ENCODE measurements at regions not wholly inside any gene's neighbourhood (a gene's known extent, or its start where the extent isn't known, plus 50 kb on each side); places are given as distances from the start of the nearest gene placed in this dataset.

GRCh38 chr13:68347220-68347619 lies 1117.1 kb upstream of the PCDH9 start:
- DNase-seq, result no peak
- in situ Hi-C loops (cut with MboI; ENCODE audit: low pct_unique_long_range_greater_than_20kb, low sequenced_read_pairs), result no loop called here

- in situ Hi-C loops (cut with MboI; ENCODE audit: low pct_unique_long_range_greater_than_20kb, low sequenced_read_pairs), result no loop called here
- no peak for DNase-seq
Observed at GRCh38 chr13:68345963-68346531, 1115.9 kb upstream of the PCDH9 start.

GRCh38 chr13:68323124-68323523 lies 1093.0 kb upstream of the PCDH9 start:
- in situ Hi-C loops (cut with MboI; ENCODE audit: low pct_unique_long_range_greater_than_20kb, low sequenced_read_pairs), result no loop called here
- DNase-seq, result no peak

- no peak for DNase-seq
- in situ Hi-C loops (cut with MboI; ENCODE audit: low pct_unique_long_range_greater_than_20kb, low sequenced_read_pairs), result no loop called here
Observed at GRCh38 chr13:68319384-68319783, 1089.2 kb upstream of the PCDH9 start.

GRCh38 chr13:68304286-68304893 lies 1074.3 kb upstream of the PCDH9 start:
- peak; percentile 57 for DNase-seq

GRCh38 chr13:68293631-68294030 lies 1063.5 kb upstream of the PCDH9 start:
- no peak for DNase-seq
- in situ Hi-C loops (cut with MboI; ENCODE audit: low pct_unique_long_range_greater_than_20kb, low sequenced_read_pairs), result no loop called here

More at GRCh38 chr13:68304286-68304893, 1074.3 kb upstream of the PCDH9 start:
- in situ Hi-C loops (cut with MboI; ENCODE audit: low pct_unique_long_range_greater_than_20kb, low sequenced_read_pairs), result no loop called here

- DNase-seq, result no peak
- in situ Hi-C loops (cut with MboI; ENCODE audit: low pct_unique_long_range_greater_than_20kb, low sequenced_read_pairs), result no loop called here
Observed at GRCh38 chr13:68292601-68293000, 1062.5 kb upstream of the PCDH9 start.

GRCh38 chr13:68291595-68291994 lies 1061.5 kb upstream of the PCDH9 start:
- DNase-seq, result no peak

GRCh38 chr13:68275758-68276157 lies 1045.6 kb upstream of the PCDH9 start:
- in situ Hi-C loops (cut with MboI; ENCODE audit: low pct_unique_long_range_greater_than_20kb, low sequenced_read_pairs), result no loop called here
- DNase-seq, result no peak

More at GRCh38 chr13:68291595-68291994, 1061.5 kb upstream of the PCDH9 start:
- in situ Hi-C loops (cut with MboI; ENCODE audit: low pct_unique_long_range_greater_than_20kb, low sequenced_read_pairs), result no loop called here

- DNase-seq, result no peak
- in situ Hi-C loops (cut with MboI; ENCODE audit: low pct_unique_long_range_greater_than_20kb, low sequenced_read_pairs), result no loop called here
Observed at GRCh38 chr13:68272652-68273051, 1042.5 kb upstream of the PCDH9 start.

GRCh38 chr13:68264692-68265091 lies 1034.6 kb upstream of the PCDH9 start:
- in situ Hi-C loops (cut with MboI; ENCODE audit: low pct_unique_long_range_greater_than_20kb, low sequenced_read_pairs), result no loop called here
- no peak for DNase-seq

GRCh38 chr13:68261105-68261504 lies 1031.0 kb upstream of the PCDH9 start:
- no peak for DNase-seq
- in situ Hi-C loops (cut with MboI; ENCODE audit: low pct_unique_long_range_greater_than_20kb, low sequenced_read_pairs), result no loop called here

GRCh38 chr13:68257111-68257842 lies 1027.1 kb upstream of the PCDH9 start:
- in situ Hi-C loops (cut with MboI; ENCODE audit: low pct_unique_long_range_greater_than_20kb, low sequenced_read_pairs), result no loop called here
- DNase-seq, result no peak

- in situ Hi-C loops (cut with MboI; ENCODE audit: low pct_unique_long_range_greater_than_20kb, low sequenced_read_pairs), result no loop called here
- DNase-seq, result no peak
Observed at GRCh38 chr13:68254151-68254550, 1024.0 kb upstream of the PCDH9 start.

GRCh38 chr13:68234274-68234673 lies 1004.1 kb upstream of the PCDH9 start:
- no peak for DNase-seq
- in situ Hi-C loops (cut with MboI; ENCODE audit: low pct_unique_long_range_greater_than_20kb, low sequenced_read_pairs), result no loop called here

- in situ Hi-C loops (cut with MboI; ENCODE audit: low pct_unique_long_range_greater_than_20kb, low sequenced_read_pairs), result no loop called here
- no peak for DNase-seq
Observed at GRCh38 chr13:68232351-68233130, 1002.4 kb upstream of the PCDH9 start.

- no peak for DNase-seq
- in situ Hi-C loops (cut with MboI; ENCODE audit: low pct_unique_long_range_greater_than_20kb, low sequenced_read_pairs), result no loop called here
Observed at GRCh38 chr13:68214691-68215415, 984.7 kb upstream of the PCDH9 start.

GRCh38 chr13:68199271-68199670 lies 969.1 kb upstream of the PCDH9 start:
- in situ Hi-C loops (cut with MboI; ENCODE audit: low pct_unique_long_range_greater_than_20kb, low sequenced_read_pairs), result no loop called here
- DNase-seq, result no peak

GRCh38 chr13:68190818-68191217 lies 960.7 kb upstream of the PCDH9 start:
- no peak for DNase-seq

More at GRCh38 chr13:68190818-68191217, 960.7 kb upstream of the PCDH9 start:
- in situ Hi-C loops (cut with MboI; ENCODE audit: low pct_unique_long_range_greater_than_20kb, low sequenced_read_pairs), result no loop called here
